GM13977 (cell line): ENCODE measurements at regions not wholly inside any gene's neighbourhood (a gene's known extent, or its start where the extent isn't known, plus 50 kb on each side); places are given as distances from the start of the nearest gene placed in this dataset.

Source experiments
- DNase-seq: peaks from one replicate; pipeline ENCODE4 v3.0.0; 2012; ENCODE audit warnings: low spot score
- in situ Hi-C: fragments of 300-500 bp; cut with MboI; formaldehyde crosslinking; loops from one replicate; pipeline ENCODE4 v1.12.0; 2022; ENCODE audit warnings: low sequenced_read_pairs, low pct_unique_long_range_greater_than_20kb, mixed read lengths, inconsistent platforms; ENCODE audit not compliant: unreplicated experiment
- TF ChIP-seq, protein P1 (sequence below): IDR thresholded peaks from 2 replicates; pipeline ENCODE4 v1.5.1; 2012; ENCODE audit warnings: mild to moderate bottlenecking, control low read depth; ENCODE audit not compliant: insufficient read depth; ENCODE audit errors: extremely low read depth, missing control alignments

DNA sequence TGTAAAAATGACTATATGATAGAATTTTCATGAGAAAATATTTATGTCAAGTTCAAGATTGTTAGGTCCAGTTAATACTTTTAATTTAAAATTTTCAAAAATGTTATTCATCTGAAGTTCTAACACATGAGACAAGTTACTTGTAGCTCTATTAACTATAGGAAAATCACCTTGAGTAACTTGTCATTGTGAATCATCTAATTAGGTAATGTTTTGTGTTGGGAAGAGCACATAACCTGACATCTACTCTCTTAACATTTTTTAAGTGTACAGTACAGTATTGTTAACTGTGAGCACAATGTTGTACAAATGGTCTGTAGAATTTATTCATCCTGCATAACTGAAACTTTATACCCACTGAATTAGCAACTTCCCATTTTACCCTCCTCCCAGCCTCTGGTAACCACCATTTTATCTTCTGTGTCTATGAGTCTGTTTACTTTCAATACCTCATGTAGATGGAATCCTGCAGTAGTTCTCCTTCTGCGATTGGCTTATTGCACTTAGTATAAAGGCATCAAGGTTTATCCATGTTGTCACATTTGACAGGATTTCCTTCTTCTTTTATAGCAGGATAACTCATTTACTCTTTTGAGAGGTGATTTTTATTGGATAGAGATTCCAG, 54.6 kb downstream of the ARL4A start:
- TF ChIP-seq, protein P1, sequence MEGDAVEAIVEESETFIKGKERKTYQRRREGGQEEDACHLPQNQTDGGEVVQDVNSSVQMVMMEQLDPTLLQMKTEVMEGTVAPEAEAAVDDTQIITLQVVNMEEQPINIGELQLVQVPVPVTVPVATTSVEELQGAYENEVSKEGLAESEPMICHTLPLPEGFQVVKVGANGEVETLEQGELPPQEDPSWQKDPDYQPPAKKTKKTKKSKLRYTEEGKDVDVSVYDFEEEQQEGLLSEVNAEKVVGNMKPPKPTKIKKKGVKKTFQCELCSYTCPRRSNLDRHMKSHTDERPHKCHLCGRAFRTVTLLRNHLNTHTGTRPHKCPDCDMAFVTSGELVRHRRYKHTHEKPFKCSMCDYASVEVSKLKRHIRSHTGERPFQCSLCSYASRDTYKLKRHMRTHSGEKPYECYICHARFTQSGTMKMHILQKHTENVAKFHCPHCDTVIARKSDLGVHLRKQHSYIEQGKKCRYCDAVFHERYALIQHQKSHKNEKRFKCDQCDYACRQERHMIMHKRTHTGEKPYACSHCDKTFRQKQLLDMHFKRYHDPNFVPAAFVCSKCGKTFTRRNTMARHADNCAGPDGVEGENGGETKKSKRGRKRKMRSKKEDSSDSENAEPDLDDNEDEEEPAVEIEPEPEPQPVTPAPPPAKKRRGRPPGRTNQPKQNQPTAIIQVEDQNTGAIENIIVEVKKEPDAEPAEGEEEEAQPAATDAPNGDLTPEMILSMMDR: no peak
- DNase-seq: no peak
- in situ Hi-C loops: no loop called here

DNA sequence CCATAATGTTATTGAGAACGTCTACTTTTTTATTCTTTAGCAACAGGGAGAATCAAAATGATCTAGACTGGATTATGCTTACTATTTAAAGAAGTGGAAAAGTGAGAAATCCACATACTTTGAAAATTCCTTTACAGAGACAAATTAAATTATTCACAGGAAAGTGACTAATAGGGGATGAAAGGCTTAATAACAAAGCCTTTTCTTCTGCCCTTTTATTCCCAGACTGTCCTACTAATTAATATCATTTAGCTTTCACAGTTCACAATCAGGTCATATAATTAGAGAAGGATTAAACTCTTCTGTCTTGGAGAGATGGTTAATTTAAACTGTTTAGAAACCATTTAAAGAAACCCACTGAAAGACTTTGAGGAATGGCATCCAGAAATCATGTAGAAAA, 58.8 kb downstream of the ARL4A start:
- in situ Hi-C loops: no loop called here
- DNase-seq: no peak
- TF ChIP-seq, protein P1: no peak

DNA sequence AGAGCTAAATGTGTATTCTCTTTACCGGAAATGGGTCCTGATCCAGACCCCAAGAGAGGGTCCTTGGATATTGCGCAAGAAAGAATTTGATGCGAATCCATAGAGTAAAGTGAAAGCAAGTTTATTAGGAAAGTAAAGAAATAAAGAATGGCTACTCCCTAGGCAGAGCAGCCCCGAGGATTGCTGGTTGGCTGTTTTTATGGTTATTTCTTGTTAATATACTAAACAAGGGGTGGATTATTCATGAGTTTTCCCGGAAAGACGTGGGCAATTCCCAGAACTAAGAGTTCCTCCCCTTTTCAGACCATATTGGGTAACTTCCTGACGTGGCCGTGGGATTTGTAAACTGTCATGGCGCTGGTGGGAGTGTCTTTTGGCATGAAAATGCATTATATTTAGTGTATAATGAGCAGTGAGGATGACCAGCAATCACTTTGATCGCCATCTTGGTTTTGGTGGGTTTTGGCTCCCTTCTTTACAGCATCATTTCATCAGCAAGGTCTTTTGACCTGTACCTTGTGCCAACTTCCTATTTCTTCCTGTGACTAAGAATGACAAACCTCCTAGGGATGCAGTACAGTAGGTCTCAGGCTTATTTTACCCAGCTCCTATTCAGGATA, 60.4 kb downstream of the ARL4A start:
- in situ Hi-C loops: no loop called here
- DNase-seq: no peak
- TF ChIP-seq, protein P1: no peak

DNA sequence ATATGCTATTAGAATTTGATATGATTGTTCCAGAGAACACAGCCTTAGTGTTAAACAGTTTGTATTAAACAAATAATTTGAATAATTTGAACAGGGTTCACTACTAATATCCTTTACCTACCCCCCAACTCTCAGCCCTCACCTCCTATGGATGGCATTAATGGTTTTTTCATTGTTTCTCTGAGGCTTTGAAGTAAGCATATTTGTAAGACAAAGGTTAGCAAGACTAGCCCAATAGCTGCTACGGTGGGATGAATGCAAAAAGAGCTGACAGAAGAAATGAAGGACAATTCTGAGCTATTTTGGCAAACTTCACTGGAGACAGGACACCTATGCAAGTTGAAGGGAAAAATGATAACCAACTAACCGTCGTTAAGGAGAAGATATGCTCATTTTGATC, 61.6 kb downstream of the ARL4A start:
- no peak for DNase-seq
- in situ Hi-C loops: no loop called here
- TF ChIP-seq, protein P1: no peak

DNA sequence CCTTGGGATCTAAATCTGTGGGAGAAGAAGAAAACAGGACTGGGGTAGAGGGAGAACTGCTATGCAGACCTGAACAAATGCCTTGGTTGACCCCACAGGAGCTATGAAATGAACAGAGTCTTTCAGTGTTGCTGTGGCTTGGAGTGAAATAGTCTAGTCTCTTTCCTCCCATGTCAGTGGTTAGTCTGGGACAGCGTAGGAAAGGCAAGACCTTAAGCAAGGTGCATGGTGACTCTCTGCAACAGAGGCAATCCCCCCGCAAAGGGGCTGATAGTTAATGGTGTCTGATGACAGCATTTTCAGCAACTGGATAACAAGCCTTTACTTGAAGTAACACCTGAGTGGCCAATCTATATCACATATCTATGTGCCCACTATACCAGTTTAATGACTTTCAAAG, 62.3 kb downstream of the ARL4A start:
- no peak for DNase-seq
- TF ChIP-seq, protein P1: no peak
- in situ Hi-C loops: no loop called here

DNA sequence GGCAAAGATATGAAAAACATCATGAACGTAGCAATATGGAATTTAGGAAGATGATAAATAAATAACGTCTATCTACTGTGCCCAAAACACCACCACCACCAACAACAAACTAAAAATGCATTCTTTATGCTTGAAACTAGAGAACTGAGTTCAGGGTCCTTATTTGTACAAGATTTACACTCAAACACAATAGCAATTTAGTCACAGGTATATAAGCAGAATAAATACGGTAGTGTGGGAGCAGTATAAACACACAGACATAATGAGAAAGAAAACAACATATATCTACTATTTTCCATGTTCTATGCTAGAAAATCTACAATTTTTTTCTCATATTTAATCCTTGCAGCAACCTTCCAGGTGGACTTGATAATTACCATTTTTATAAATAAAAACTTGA, 64.3 kb downstream of the ARL4A start:
- no peak for DNase-seq
- TF ChIP-seq, protein P1: no peak
- in situ Hi-C loops: no loop called here
